ENCODE measurements at regions not wholly inside any gene's neighbourhood (a gene's known extent, or its start where the extent isn't known, plus 50 kb on each side); places are given as distances from the start of the nearest gene placed in this dataset.

DNA sequence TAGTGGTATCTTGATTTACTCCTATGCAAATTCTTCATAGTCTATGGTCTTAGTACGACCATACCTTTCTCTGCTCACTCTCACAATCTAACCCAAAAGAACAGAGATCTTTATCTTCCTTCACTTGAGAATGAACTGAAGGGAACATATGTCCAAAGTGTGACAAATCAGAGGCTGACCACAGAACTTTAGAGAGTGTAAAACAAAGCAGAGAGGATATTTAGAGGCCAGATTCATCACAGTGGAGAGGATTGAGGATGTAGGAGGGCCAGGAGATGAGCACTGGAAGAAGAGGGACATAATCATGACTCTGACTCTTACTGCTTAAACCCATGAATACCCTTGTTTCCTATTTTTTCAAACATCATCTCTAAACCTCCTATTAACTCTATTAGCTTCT is 935.3 kb upstream of the PHF14 start:
- no peak overlapping the region for H3K27ac ChIP-seq (ENCODE audit: insufficient read depth, low read length)
- no peaks in the 10 kb centered on the region for H3K79me1 ChIP-seq (ENCODE audit: low read depth in 1 of 2, low read length in 2 of 2)
- no peak overlapping the region for H4K5ac ChIP-seq (ENCODE audit: low read depth, low read length)
- H3K56ac ChIP-seq (ENCODE audit: extremely low read depth, insufficient read depth, low read length), result no peak overlapping the region
- H3K9me3 ChIP-seq (ENCODE audit: control insufficient read depth, insufficient read depth, low read length), result peaks cover 5% of the 10 kb centered on the region; the same call in 1 of the 2 replicates
- H2AK9ac ChIP-seq (replicated peaks; ENCODE audit: low read depth, low read length, poor library complexity), result no peak overlapping the region
- H2BK120ac ChIP-seq (ENCODE audit: low read depth, low read length), result no peak overlapping the region
- WGBS, 2 experiments (ENCODE audit: extremely low coverage in 2 of 2, insufficient read length in 1 of 2), result no CpG with 5 or more reads among the region's 1 CpG
- TF ChIP-seq, protein P1, sequence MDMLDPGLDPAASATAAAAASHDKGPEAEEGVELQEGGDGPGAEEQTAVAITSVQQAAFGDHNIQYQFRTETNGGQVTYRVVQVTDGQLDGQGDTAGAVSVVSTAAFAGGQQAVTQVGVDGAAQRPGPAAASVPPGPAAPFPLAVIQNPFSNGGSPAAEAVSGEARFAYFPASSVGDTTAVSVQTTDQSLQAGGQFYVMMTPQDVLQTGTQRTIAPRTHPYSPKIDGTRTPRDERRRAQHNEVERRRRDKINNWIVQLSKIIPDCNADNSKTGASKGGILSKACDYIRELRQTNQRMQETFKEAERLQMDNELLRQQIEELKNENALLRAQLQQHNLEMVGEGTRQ (IDR thresholded peaks at IDR 0.05; ENCODE audit: low read depth, low read length), result no peak
- TF ChIP-seq RCOR1 (IDR thresholded peaks at IDR 0.05; ENCODE audit: insufficient replicate concordance, low read length), result no peak
- no peaks in the 10 kb centered on the region for H3K4me1 ChIP-seq (ENCODE audit: control insufficient read depth, insufficient read depth, low read length)
- H3K36me3 ChIP-seq (ENCODE audit: control insufficient read depth, insufficient read depth, low read length), result no peaks in the 10 kb centered on the region
- intact Hi-C loops (cut with micrococcal nuclease), result no loop called here
- no peak overlapping the region for H2AFZ ChIP-seq (replicated peaks; ENCODE audit: low read length, poor library complexity)
- H4K8ac ChIP-seq (ENCODE audit: low read depth in 2 of 2, low read length in 2 of 2), result no peak overlapping the region
- no peaks in the 10 kb centered on the region for H3K27me3 ChIP-seq (ENCODE audit: control insufficient read depth, insufficient read depth, low read length)
- H4K20me1 ChIP-seq (ENCODE audit: insufficient read depth, low read length), result no peaks in the 10 kb centered on the region
- BruUV-seq (replicated peaks), result no TSS peak
- ChIA-PET CTCF (no interaction called here), POLR2A (ENCODE audit: unreplicated experiment) (no interaction called here)
- ATAC-seq (ENCODE audit: low read depth), result no peak
- no peak overlapping the region for H2BK20ac ChIP-seq (ENCODE audit: low read depth, low read length)
- no peak overlapping the region for H3K23ac ChIP-seq (ENCODE audit: low read depth, low read length)
- H4K91ac ChIP-seq (ENCODE audit: insufficient read depth, low read depth, low read length), result no peak overlapping the region
- H3K9ac ChIP-seq (ENCODE audit: low read depth, low read length), result no peak overlapping the region
- H2AK5ac ChIP-seq (ENCODE audit: low read depth, low read length), result no peak overlapping the region
- dilution Hi-C loops (cut with HindIII; ENCODE audit: low sequenced_read_pairs, unreplicated experiment), result no loop called here
- H2BK5ac ChIP-seq (ENCODE audit: low read depth, low read length, poor library complexity, severe bottlenecking), result no peak overlapping the region
- H2BK15ac ChIP-seq (ENCODE audit: low read depth, low read length), result no peak overlapping the region
- in situ Hi-C loops (cut with MboI; ENCODE audit: low sequenced_read_pairs), result no loop called here
- H3K9me1 ChIP-seq (ENCODE audit: insufficient read depth, low read length), result no peaks in the 10 kb centered on the region
- no peak for DNase-seq
- no peak overlapping the region for H3K14ac ChIP-seq (replicated peaks; ENCODE audit: low read depth, low read length)
- no peak overlapping the region for H3K18ac ChIP-seq (ENCODE audit: low read depth, low read length)
- H3K4me3 ChIP-seq (ENCODE audit: insufficient read depth, low read depth, low read length), result no peak overlapping the region
- no peak overlapping the region for H3K4ac ChIP-seq (ENCODE audit: low read depth, low read length)
- no peak overlapping the region for H3K4me2 ChIP-seq (ENCODE audit: low read depth, low read length)

Measured in IMR-90 (cell line).